NCI-H526 (cell line): ENCODE measurements at regions not wholly inside any gene's neighbourhood (a gene's known extent, or its start where the extent isn't known, plus 50 kb on each side); places are given as distances from the start of the nearest gene placed in this dataset.

Source experiments
- DNase-seq, 2 experiments: peaks; one replicate each; lab custom pipeline; 2025; lab: John Stamatoyannopoulos, UW

DNA sequence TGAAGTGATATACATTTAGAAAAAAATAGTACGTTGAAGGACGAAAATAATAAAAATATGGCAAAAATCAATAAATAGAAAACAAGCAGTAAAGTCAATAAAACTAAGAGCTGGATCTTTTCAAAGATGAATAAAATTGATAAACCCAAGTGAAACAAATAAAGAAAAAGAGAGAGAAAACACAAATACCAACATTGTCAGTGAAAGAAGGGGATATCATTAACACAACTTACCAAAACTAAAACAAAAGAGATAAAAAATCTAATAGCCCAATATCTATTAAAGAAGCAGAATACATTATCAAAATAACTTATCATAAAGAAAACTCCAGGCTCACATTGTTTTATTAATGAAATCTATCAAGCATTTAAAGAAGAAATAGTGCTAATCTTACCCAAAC lies 675.1 kb downstream of the UQCRFS1 start:
- DNase-seq = no peak

DNA sequence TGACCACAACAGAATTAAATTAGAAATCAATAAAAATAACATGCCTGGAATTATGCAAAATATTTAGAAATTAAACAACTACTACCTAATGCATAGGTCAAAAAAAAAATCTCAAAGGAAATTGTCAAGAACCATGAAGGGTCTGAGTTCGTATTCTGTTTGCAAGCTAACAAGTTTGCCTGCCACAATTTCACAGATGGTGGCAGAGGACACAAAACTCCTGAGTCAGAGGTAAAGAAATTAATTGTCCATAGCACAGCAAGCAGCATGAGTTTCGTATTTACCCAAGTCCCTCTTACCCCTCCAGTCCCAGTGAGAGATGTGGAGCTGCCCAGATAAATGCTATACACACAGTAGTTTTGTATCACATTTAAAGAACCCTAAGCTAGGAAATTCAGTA lies 675.9 kb downstream of the UQCRFS1 start:
- DNase-seq = no peak

DNA sequence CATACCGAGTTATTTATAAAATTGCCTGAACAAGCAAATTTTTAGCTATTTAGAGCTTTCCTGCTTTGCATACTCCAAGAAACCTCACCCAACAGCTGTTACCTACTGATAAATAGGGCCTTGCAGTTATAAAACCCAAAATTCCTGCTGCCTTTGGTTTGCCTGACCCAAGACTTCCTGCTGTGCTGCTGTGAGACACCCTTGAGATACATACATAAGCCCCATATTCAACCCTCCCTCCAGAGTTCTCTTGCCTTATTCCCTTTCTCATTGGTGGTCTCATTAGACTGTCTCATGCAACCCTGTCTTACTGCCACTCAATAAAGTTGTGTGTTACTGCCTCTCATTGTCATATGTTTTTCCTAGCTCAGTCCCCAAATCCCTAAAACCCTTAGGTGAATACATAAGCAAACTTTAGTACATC lies 677.6 kb downstream of the UQCRFS1 start:
- no peak for DNase-seq

DNA sequence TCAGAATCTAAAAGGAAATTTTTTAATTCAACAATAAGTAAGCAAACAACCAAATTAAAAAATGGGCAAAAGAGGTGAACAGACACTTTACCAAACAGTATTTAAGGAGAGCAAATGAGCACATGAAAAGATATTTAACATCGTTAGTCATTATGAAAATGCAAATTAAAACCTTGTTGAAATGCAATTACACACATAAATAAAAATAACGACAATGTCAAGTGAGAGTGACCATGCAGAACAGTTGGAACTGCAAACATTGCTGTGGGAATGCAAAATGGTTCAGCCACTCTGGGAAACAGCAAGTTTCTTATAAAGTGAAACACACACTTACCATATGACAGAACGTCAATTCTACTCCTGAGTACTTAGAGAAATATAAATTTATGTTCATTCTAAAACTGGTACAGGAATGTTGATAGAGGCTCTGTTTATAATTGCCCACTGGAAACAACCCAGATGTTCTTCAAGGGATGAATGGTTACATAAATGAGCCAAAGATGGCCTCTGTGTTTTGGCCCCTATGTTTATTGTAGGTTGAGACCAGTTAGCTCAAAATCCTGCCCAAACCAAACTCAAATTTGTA lies 678.1 kb downstream of the UQCRFS1 start:
- DNase-seq = peak in 1 of 2 experiments; percentile 17

DNA sequence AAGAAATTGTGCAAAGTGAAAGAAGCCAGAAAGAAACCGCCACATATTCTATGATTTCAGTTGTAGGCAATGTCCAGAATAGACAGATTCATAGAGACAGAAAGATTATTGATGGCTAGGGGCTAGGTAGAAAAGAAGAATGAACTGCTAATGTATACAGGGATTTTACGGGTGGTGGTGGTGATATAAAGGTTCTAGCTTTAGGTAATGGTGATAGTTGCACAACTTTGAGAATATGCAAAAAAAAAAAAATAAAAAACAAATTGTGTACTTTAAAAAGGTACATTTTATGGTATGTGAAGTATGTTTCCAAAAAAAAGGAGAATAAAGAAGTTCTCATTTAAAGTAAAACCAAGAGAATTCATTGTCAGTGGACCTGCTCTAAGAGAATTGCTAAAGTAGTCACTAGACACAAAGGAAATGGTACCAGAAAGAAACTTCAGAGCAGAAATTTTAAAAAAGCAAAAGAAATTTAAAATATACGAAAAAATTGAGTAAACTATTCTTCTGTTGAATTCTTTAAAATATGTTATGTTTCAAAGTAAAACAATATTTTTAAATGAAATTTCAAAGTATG lies 680.1 kb downstream of the UQCRFS1 start:
- no peak for DNase-seq

DNA sequence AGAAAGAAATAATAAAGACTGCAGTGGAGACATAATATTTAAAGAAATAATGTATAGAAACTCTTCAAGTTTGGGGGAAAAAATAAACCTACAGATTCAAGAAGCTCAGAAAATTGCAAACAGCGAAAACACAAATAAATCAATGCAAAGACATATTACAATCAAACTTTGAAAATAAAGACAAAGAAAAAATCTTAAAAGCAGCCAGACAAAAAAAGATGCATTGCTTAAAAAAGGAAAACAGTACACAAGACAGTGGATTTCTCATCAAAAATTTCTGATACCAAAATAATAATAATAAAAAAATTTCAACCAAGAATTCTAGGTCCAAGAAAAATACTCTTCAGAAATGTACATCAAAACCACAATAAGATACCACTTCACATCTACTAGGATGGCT lies 681.0 kb downstream of the UQCRFS1 start:
- DNase-seq = no peak

DNA sequence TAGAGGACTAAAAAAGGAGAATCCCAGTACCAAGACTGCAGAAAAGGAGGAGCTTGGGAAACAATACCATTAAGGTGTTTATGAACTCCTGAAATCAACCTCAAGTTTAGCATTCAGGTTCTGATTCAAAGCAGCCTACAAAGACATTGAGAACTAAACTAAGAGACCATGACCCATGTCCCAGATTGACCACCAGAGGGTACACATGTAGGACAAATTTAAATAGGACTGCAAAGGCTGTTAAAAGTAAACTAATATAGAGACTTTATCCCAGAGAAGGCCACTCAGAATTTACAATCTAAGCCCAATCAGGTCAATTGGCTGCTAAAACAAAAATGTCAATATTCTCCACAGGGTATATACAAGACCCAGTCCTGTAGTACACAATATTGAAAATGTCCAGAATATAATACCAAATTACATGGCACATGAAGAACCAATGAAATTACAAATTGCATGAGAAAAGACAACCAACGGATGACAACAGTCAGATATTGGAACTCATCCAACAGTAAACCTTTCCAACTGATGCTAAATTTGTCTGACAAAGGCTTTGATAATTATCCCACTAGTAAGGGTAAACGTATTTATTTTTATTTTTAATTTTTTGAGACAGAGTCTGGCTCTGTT lies 682.4 kb downstream of the UQCRFS1 start:
- no peak for DNase-seq

DNA sequence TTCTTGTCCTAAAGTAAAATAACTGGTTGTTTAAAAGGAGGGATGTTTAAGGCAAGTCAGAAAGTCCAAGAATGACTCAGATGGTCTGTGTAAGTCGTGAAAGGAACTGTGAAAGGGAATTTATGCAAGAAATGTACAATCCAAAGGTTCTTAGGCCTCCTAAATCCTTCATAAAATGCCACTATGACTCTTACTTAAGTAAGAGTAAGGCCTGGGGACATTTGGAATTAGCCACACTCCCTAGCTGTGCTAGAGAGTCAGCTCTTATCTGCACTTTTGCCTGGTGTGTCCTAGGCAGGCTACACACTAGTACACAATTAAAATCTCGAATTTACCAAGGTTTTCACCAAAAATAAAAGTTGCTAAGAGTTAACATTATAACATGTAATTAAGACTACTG lies 686.9 kb downstream of the UQCRFS1 start:
- no peak for DNase-seq

DNA sequence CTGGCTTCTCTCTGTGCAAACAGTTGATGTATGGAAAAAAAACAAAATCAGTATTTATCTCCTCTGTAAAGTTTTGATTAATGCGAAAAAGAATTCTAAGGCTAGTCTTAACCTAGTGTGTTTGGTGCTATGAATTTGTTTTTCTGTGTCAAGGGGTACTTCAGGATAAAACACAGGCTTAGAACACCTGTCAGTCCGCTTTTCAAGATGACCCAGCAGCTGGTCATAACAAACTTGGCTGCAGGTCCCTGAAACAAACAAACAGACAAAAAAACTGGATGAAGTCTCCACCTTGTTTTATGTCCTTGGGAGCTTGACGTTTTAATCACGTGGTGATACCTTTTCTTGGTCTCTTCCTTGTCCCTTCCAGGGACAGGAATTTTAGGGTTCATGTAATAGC lies 689.3 kb downstream of the UQCRFS1 start:
- no peak for DNase-seq

DNA sequence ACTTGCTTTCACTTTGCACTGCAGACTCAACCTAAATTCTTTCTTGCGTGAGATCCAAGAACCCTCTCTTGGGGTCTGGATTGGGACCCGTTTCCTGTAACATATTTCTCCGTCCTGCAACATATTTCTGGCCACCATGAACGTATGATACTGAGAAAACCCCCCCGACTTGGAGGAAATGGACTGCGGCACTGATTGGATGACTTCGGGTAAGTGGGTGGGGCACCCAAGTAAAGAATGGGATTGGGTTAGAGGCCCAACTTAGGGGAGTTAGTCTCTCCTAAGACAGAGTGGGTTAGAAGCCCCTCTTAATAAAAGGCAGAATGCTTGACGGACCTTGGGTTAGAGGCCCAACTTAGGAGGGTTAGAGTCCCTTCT lies 690.4 kb downstream of the UQCRFS1 start:
- no peak for DNase-seq

DNA sequence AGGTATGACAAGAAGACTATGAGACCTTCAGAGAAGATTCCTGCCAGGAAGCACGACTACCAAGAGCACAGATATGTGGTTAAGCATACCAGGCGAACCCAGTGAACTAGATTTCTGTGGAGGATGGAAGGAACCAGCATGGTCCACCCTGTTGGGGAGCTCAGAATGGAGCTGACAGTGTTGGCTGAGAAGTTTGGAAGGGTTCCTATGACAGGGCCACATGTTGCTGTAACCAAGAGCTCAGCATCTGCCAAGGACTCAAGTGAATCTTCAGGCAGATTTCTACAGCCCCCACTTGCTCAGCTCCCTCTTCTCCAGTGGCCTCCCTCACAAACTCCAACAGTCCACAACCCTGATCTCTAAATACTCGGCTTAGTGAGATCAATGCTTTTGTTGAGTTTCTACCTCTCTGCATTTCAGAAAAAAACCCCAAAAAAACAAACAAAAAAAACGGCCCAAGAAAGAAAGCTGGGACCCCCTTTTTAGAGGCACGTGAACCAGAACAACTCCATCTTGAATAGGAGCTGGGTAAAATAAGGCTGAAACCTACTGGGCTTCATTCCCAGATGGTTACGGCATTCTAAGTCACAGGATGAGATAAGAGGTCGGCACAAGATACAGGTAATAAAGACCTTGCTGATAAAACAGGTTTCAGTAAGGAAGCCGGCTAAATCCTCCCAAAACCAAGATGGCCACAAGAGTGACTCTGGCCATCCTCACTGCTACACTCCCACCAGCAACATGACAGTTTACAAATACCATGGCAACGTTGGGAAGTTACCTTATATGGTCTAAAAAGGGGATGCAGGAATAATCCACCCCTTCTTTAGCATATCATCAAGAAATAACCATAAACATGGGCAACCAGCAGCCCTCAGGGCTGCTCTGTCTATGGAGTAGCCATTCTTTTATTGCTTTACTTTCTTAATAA lies 691.1 kb downstream of the UQCRFS1 start:
- DNase-seq = no peak

DNA sequence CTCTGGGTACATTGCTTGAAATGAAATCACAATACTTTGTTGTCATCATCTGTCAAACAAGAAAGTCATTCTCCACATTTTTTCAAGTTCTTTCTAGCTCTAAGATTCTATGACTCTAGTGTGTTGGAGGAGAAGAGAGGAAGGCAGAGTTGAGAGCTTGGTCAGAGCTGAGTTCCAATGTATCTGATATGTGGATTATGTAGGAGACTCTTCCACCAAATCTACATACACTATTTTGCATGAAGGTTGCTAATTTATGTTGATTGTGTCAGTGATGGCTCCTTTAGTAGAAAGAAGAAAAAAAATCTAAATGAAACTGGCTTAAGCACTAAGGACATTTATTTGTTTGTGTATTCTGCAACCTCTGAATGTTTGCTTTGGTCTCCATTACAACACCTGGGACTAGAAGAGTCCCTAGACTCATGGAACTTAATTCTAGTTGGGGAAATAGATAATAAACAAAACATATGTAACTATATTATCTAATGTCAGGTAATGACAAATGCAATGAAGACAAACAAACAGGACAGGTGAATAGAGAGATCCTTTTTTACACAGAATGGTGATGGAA lies 691.9 kb downstream of the UQCRFS1 start:
- DNase-seq = no peak

DNA sequence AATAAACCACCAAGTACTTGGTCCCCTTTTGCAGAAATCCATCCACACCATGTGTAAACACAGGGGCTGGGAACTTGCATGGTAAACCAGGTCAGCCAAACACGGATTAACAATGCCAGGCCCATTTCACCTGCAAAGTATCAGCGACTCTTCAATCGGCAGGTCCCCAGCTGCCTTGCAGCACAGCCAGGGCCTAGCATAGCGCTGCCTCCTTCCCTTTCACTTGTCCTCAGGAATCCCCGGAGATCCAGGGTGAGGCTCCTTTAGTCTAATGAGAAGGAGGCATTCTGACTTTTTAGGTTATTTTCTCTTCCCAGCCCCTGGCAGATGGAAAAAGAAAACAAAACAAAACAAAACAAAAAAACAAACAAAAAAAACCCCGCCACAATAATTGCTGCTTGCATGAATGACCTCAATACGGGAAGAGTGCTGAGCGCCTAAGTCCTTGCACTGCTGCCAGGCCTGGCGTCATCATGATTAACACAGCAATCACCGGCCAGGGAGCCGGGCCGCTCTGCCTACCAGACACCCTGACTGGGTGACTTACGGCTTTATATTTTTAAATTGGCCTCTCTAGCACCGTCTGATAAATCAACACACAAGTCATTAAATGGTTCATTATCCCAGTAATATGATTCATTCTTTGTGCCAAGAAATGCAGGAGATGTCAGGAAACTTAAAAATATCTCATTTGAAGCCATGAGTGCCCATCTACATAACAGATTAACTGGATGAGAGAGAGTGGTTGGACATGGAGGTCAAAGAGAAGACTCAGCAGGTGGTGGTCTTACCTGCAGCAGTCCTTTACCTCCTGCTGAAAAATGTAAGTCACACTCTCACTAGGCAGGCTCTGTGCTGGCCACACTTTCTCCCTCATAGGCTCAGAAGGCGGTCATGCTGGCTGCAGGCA lies 692.7 kb downstream of the UQCRFS1 start:
- DNase-seq = no peak

DNA sequence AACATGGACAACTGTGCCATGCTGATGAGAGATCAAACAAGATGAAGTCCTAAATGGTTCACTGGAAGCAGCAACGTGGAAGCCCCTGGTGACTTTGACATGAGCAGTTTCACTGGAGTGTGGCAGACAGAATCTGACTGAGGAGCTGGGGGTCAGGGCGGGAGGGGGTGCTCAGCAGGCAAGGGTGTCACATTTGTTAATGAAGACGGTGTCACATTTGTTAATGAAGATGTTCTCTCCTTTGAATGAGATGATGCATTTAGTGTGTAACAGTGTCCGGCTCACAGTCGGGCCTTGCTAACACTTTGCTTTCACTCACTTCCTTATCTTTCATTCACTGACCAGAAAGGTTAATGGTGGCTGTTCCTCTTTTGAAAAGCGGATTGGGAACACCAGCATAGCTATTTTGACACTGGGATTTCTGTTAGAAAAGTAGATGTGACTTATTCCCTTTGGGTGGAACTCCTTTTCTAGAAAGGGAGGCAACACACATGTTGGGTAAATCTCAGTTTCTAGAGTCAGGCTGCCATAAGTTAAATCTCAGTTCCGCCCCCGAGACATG lies 693.7 kb downstream of the UQCRFS1 start:
- no peak for DNase-seq

DNA sequence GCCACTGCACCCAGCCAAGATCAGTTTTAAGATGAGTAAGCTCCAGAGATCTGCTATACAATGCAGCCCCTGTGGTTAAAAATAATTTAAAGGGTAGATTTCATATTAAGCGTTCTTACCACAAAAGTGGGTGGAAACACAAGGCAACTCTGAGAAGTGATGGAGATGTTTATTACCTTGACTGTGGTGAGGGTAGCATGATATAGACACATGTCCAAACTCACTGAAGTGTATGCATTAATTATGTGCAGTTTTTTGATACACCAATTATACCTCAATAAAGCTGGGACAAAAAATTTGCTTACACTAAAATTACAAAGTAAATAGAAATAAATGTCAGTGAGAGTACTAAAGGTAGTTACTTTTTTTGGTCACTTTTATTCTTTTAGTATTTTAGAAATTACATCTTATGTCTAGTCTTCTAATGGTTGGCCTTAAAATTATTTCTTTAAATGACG lies 696.5 kb downstream of the UQCRFS1 start:
- DNase-seq = no peak

DNA sequence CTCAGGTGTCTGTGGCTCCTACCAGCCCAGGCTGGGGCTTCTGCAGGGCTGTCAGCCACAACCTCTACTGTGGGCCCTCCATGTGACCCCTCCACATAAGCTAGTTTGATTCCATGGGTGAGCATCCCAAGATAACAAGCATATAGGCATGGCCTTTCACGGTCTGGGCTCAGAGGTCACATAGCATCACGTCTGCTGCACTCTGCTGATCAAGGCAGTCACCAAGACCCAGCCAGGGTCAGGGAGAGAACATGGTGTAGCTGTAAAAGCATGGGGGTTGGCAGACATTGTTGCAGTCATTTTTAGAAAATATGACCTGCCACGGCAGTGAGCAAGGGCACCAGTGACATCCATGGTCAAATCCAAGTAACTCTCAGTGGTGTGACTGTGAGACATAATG lies 698.8 kb downstream of the UQCRFS1 start:
- no peak for DNase-seq

DNA sequence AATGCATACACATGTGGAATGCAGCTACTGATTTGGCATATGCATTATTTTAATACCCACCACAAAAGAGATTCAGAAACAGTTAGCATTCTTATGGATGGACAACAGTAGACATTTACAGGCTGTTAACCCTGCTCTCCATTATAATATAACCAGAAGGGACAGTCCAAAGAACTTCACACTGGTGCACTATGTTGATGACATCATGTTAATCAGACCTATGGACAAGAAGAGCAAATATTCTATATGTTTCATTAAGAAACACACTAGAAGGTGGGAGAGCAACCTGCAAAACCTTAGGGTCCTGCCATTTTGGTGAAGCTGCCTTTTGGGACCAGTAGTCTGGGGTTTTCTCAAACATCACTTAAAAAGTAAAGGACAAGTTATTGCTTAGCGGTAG lies 701.3 kb downstream of the UQCRFS1 start:
- no peak for DNase-seq

DNA sequence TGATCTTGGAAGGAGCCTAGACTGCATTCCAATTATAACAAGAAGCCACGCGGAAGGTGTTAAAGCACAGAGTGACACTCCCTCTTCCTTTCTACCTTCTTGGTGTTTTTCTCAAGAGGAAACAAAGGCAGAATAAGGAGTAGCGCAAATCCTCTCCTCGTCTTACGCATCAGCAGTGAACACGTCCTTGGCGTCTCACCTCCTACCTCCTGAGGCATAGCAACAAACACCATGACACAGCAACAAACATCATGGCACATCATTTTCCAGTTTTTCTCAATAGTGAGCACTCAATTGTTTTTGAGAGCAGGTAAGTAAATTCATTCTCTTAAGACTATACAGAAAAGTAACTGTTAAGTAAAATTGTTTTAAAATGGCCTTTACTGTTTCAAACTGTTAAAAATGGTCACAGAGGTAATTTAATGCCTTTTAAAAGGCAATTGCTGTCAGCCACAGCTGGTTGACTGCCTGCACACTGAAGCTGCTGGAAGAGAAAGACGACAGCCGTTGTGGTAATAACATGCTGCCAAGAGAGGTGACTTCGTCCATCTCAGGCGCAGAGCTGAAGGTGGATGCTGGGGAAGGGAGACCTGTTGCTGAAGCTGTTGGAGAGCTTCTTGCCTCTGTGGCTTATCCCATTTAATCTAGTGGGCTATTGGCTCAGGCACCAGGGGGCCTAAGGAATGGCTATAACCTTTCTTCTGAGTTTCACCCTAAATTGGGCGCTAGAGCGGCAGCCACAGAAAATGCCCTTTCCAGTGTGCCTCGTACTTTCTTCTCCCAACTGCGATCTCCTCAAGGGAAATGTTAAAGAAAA lies 703.7 kb downstream of the UQCRFS1 start:
- DNase-seq = no peak

DNA sequence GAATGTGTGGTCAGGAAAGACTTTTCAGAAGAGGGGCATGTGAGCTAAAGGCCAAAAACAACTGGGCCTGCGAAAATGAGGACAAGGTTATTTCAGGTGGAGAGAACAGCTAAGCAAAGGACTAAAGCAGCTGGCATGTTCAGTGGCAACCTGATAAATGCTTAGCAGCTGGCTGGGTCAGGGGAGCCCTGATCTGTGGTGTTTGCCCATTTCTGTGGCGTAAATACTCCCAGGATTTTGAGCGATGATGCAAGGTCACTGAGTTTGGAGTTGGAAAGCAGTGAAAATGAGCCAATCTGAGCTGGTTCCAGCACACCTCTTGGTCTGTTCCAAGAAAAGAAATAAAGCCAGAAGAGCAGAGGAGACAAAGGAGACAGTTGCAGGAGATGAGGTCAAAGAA lies 704.3 kb downstream of the UQCRFS1 start:
- no peak for DNase-seq

DNA sequence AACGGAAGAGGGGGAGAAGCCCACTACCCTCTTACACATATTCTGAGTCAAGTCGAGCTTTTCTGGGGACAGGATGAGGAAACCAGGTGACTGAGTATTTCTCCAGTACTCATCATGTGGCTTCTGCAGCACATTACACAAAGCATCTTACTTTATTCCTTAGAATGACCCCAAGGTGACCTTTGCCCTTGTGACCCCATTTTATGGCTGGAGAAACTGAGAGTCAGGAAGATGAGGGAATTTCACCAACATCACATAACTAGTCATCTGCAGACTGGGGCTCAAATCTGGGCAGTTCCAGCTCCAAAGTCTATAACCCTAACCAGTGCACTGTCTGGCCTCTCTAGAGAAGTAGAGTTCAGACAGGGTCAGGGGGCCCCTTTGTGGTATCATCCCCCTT lies 707.0 kb downstream of the UQCRFS1 start:
- DNase-seq = no peak
